ENCODE measurements at regions not wholly inside any gene's neighbourhood (a gene's known extent, or its start where the extent isn't known, plus 50 kb on each side); places are given as distances from the start of the nearest gene placed in this dataset.

- no peak overlapping the region for H3K4me3 ChIP-seq (ENCODE audit: low read depth in 2 of 2, low read length in 1 of 2)
- no peak overlapping the region for H3K9ac ChIP-seq
- CTCF ChIA-PET, result no interaction called here
- H3K79me2 ChIP-seq (ENCODE audit: insufficient read depth), result no peaks in the 10 kb centered on the region
- no peaks in the 10 kb centered on the region for H3K9me2 ChIP-seq
- no peak overlapping the region for H3K27ac ChIP-seq (ENCODE audit: low read depth in 2 of 2, low read length in 1 of 2)
- H3F3A ChIP-seq (replicated peaks; ENCODE audit: insufficient read depth), result no peaks in the 10 kb centered on the region
- H3K27me3 ChIP-seq (ENCODE audit: insufficient read depth), result peaks cover 2% of the 10 kb centered on the region; the same call in 1 of the 2 replicates
- H3K4me2 ChIP-seq, result no peak overlapping the region
- no peak for DNase-seq
- TF ChIP-seq USF1 (IDR thresholded peaks at IDR 0.05; ENCODE audit: borderline replicate concordance, low read depth), result no peak
- no peak for TF ChIP-seq SIN3A (IDR thresholded peaks at IDR 0.05; ENCODE audit: borderline replicate concordance, low read depth, low read length)
- no peak for TF ChIP-seq GABPA (IDR thresholded peaks at IDR 0.05; ENCODE audit: low read depth)
- no peak for TF ChIP-seq CHD2 (IDR thresholded peaks at IDR 0.05; ENCODE audit: low read length, partially characterized antibody)
- TF ChIP-seq CTCF (IDR thresholded peaks at IDR 0.05), result no peak
- no peak for TF ChIP-seq FOSL2 (IDR thresholded peaks at IDR 0.05; ENCODE audit: borderline replicate concordance, low read depth)
- TF ChIP-seq RFX5 (IDR thresholded peaks at IDR 0.05; ENCODE audit: low read length), result no peak
- TF ChIP-seq TCF12 (IDR thresholded peaks at IDR 0.05), result no peak
- TF ChIP-seq RAD21 (IDR thresholded peaks at IDR 0.05; ENCODE audit: low read length), result no peak
- TF ChIP-seq RXRA (IDR thresholded peaks at IDR 0.05; ENCODE audit: borderline replicate concordance, low read depth), result no peak
- TF ChIP-seq NFIC (IDR thresholded peaks at IDR 0.05; ENCODE audit: borderline replicate concordance), result no peak
- TF ChIP-seq FOXM1 (IDR thresholded peaks at IDR 0.05; ENCODE audit: low read depth), result no peak
- no peak for TF ChIP-seq JUND (IDR thresholded peaks at IDR 0.05)
- no peak for TF ChIP-seq MEF2A (IDR thresholded peaks at IDR 0.05; ENCODE audit: borderline replicate concordance, low read depth)
- no peak for TF ChIP-seq EP300 (IDR thresholded peaks at IDR 0.05; ENCODE audit: borderline replicate concordance in 1 of 2, low read depth in 1 of 2, low read length in 1 of 2)
- no peak for TF ChIP-seq IRF3 (IDR thresholded peaks at IDR 0.05; ENCODE audit: low read depth, low read length)
- TF ChIP-seq TEAD4 (IDR thresholded peaks at IDR 0.05; ENCODE audit: borderline replicate concordance, insufficient read depth), result no peak
- no peaks in the 10 kb centered on the region for H3K36me3 ChIP-seq (replicated peaks in 1 of 2; ENCODE audit: control insufficient read depth in 1 of 2, insufficient read depth in 2 of 2, low read length in 1 of 2)
- POLR2A ChIA-PET, result no interaction called here
- no peaks in the 10 kb centered on the region for H3K4me1 ChIP-seq (ENCODE audit: control insufficient read depth in 1 of 2, insufficient read depth in 2 of 2, low read depth in 1 of 2, low read length in 1 of 2)
- no peaks in the 10 kb centered on the region for H3K9me3 ChIP-seq
- 44% methylated on average over 7 of the region's 7 CpGs for WGBS (ENCODE audit: low lambda C conversion rate)
- H4K20me1 ChIP-seq (ENCODE audit: insufficient read depth), result no peaks in the 10 kb centered on the region
- H2AFZ ChIP-seq (ENCODE audit: low read depth), result no peak overlapping the region
These were observed 207.1 kb upstream of the PRSS16 start for GRCh38 chr6:27040244-27041042.
